ENCODE measurements at regions not wholly inside any gene's neighbourhood (a gene's known extent, or its start where the extent isn't known, plus 50 kb on each side); places are given as distances from the start of the nearest gene placed in this dataset.

GRCh38 chr6:105907301-105907700, 178.8 kb upstream of the PRDM1 start:
- no peak for DNase-seq (ENCODE audit: low read depth)

GRCh38 chr6:105902401-105903031, 183.6 kb upstream of the PRDM1 start:
- no peak for DNase-seq (ENCODE audit: low read depth)

- DNase-seq (ENCODE audit: low read depth), result no peak
These were observed 184.6 kb upstream of the PRDM1 start for GRCh38 chr6:105901583-105901982.

GRCh38 chr6:105900125-105900937, 185.8 kb upstream of the PRDM1 start:
- DNase-seq (ENCODE audit: low read depth), result no peak

GRCh38 chr6:105898286-105898685, 187.8 kb upstream of the PRDM1 start:
- DNase-seq (ENCODE audit: low read depth), result no peak

GRCh38 chr6:105897131-105897530, 189.0 kb upstream of the PRDM1 start:
- DNase-seq (ENCODE audit: low read depth), result no peak

GRCh38 chr6:105896821-105897095, 189.4 kb upstream of the PRDM1 start:
- no peak for DNase-seq (ENCODE audit: low read depth)

GRCh38 chr6:105896052-105896820, 189.9 kb upstream of the PRDM1 start:
- no peak for DNase-seq (ENCODE audit: low read depth)

GRCh38 chr6:105894556-105894955, 191.6 kb upstream of the PRDM1 start:
- DNase-seq (ENCODE audit: low read depth), result no peak

- DNase-seq (ENCODE audit: low read depth), result no peak
These were observed 192.4 kb upstream of the PRDM1 start for GRCh38 chr6:105893741-105894140.

GRCh38 chr6:105892577-105893262, 193.4 kb upstream of the PRDM1 start:
- DNase-seq (ENCODE audit: low read depth), result no peak

- no peak for DNase-seq (ENCODE audit: low read depth)
These were observed 195.5 kb upstream of the PRDM1 start for GRCh38 chr6:105890521-105891244.

- no peak for DNase-seq (ENCODE audit: low read depth)
These were observed 196.2 kb upstream of the PRDM1 start for GRCh38 chr6:105889902-105890301.

- DNase-seq (ENCODE audit: low read depth), result no peak
These were observed 199.2 kb upstream of the PRDM1 start for GRCh38 chr6:105886814-105887544.

GRCh38 chr6:105886066-105886813, 199.9 kb upstream of the PRDM1 start:
- no peak for DNase-seq (ENCODE audit: low read depth)

GRCh38 chr6:105884426-105884825, 201.7 kb upstream of the PRDM1 start:
- DNase-seq (ENCODE audit: low read depth), result no peak

GRCh38 chr6:105884011-105884410, 202.1 kb upstream of the PRDM1 start:
- DNase-seq (ENCODE audit: low read depth), result no peak

GRCh38 chr6:105882828-105883227, 203.3 kb upstream of the PRDM1 start:
- DNase-seq (ENCODE audit: low read depth), result no peak

- DNase-seq (ENCODE audit: low read depth), result no peak
These were observed 203.9 kb upstream of the PRDM1 start for GRCh38 chr6:105882121-105882803.

GRCh38 chr6:105881608-105882007, 204.5 kb upstream of the PRDM1 start:
- DNase-seq (ENCODE audit: low read depth), result no peak

All from stimulated activated CD8-positive, alpha-beta memory T cell treated with anti-CD3 and anti-CD28 coated beads, Interleukin-15, amount 100 ng/mL, for 24 hours (primary cell).